HG03442 (cell line): ENCODE measurements at regions not wholly inside any gene's neighbourhood (a gene's known extent, or its start where the extent isn't known, plus 50 kb on each side); places are given as distances from the start of the nearest gene placed in this dataset.

Experiments
- ATAC-seq: cut with Tn5 transposase; IDR thresholded peaks from one replicate; pipeline ENCODE4 v1.9.1; 2021; ENCODE audit warnings: mild to moderate bottlenecking, moderate library complexity; ENCODE audit not compliant: unreplicated experiment

- ATAC-seq: no peak
Observed at GRCh38 chr13:111533900-111534683, 213.7 kb downstream of the TEX29 start.

DNA sequence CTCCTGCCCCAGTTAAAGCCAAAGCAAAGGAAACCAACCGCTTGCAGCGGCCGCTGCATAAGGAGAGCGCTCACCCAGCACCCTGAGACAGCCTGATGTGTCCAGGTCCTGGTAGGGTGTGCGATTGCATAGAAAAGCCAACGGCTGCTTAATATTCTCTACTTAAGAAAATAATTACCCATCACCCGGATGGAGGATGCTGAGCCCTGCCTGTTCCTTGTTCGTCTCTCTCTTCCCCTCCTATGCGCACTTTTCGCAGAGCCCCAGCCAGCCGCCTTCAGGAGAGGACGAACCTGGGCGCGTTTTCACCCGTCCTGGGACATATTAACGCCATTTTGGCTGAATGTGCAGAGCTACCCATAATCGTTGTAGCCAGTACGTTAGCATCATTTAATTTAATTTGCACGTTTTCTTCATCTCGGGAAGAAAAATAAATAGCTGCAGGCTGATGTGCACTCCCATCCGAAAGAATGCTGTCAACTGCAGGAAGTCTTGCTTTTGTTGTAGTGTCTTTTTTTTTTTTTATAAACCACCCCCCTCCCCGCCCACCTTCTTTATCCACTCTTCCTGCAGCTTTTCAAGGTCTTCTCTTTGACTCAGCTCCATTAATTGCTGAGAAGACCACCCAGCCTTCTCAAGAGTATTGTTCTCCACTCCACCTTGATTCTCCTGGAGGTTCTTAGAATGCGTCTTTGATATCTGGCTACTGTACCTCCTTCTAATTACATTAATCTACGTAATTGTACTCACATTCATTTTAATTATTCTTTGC, 214.5 kb downstream of the TEX29 start:
- ATAC-seq: no peak

DNA sequence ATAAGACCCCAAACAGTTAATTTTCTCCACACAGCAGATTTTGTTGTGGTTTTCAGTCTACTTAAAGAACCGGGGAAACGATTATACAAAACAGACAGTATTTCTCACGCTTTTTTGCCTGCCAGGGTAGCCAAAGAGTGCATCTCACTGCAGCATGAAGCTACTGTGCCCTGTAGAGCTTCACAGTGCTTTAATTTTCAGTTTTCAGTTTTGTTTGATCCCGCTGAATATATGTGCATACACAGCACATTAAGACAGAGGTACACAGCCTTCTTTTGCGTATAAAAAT, 215.0 kb downstream of the TEX29 start:
- no peak for ATAC-seq

GRCh38 chr13:111536075-111536642, 215.7 kb downstream of the TEX29 start:
- ATAC-seq: no peak

- no peak for ATAC-seq
Observed at GRCh38 chr13:111537115-111537728, 216.8 kb downstream of the TEX29 start.

DNA sequence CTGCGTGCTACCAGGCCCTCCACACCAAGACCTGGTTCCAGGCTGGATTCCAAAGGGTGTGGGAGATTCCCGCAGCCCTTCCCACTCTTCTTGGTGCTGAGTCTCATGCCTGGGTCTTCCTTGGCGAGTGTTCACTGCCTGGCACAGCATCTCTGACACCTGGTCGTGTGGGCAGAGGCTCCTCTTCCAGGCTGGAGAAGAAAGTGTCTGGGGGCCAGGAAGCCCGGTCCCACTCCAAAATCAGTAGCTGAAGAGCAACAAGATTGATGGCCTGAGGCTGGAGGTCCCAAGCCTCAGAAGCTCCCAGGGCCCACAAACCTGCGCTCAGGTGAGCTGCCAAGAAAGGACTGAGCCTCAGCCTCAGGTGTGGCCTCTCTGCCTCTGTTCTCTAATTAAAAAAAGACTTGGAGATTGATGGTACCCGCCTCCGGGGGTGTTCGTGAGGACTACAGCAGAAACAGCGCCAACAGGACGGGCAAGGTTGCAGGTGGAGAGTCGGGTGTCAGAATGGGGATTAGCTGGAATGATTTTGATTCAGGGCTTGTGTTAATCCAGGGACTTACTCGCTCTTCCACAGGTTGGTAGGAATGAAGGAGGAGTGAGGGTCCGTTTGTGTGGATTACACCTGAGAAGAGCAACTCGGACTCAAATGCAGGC, 217.5 kb downstream of the TEX29 start:
- no peak for ATAC-seq

DNA sequence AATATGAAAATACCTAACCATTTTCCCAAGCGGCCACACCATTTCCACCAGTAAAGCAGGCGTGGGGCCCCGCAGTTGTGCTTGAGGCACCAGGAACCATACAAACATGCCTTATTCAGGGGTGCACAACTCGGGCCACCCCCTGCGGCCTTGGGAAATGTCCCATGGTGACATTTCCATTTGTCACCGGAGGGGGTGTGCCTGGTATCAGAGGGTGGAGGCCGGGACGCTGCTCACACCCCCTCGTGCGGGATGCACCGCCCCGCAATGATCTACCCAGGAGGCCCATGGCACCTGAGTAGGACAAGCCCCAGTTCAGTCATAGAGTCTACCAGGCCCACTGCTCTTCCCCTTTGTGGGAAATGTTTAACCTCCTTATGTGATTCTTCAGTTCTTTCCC, 218.8 kb downstream of the TEX29 start:
- ATAC-seq: no peak

- no peak for ATAC-seq
Observed at GRCh38 chr13:111539791-111540446, 219.5 kb downstream of the TEX29 start.

- no peak for ATAC-seq
Observed at GRCh38 chr13:111540486-111540885, 220.0 kb downstream of the TEX29 start.

- ATAC-seq: no peak
Observed at GRCh38 chr13:111541345-111541744, 220.9 kb downstream of the TEX29 start.

GRCh38 chr13:111541752-111542529, 221.5 kb downstream of the TEX29 start:
- ATAC-seq: no peak

- ATAC-seq: no peak
Observed at GRCh38 chr13:111542530-111543341, 222.3 kb downstream of the TEX29 start.

- ATAC-seq: no peak
Observed at GRCh38 chr13:111546921-111547675, 226.7 kb downstream of the TEX29 start.

GRCh38 chr13:111547726-111548273, 227.4 kb downstream of the TEX29 start:
- ATAC-seq: no peak

DNA sequence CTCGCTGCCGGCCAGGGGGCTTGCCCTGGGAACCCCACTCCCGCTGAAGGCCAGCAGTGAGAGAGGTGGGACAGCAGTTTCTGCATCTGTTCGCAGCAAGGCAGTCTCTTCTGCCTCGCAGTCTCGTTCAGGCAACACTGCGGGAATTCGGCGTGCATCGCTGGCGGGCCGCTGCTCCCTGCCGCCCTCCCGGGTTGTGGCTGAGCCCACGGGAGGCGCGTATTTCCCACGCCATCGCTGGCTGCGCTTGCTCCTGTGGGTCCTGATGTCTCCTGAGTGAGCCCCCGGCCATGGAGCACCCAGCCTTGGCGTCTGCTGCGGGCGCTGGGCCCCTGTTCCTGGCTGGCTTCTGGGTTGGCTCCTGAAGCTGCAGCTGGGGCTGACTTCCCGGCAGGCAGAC, 227.9 kb downstream of the TEX29 start:
- no peak for ATAC-seq

DNA sequence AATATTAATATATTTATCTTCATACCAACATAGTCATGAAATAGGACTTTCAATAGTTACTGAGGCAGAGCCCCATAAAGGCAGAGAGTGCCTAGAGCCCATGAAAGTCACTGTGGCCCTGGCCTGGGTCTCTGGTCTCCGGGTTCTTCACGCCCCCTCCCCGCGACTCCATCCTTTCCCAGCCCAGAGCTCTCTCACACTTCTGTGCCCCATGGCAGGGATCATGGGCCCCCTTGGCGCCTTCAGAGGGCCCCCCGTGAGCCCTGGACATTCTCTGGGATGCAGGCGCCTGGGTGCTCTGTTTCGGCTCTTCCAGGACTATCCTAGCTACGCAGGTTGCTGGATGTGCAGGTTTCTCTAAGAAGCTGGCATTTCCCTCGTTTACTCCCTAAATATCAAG, 228.4 kb downstream of the TEX29 start:
- ATAC-seq: no peak

DNA sequence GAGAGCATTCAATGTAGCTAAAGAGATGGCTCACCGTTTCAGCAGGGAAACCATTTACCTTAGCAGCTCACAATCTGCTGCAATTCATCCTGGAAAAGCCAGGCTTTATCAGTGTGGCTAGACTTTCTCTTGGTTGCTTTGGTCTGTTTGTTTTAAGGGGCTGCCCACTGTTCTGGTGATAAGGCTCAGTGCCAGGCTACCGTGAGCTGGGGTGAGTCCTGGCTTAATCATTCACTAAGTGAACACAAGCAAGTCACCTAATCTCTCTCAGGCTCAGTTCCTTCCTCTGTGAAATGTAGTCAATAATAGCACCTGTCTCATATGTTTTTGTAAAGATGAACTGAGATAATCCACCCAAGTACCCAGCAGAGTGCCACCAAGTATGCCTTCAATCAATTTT, 229.0 kb downstream of the TEX29 start:
- ATAC-seq: no peak

DNA sequence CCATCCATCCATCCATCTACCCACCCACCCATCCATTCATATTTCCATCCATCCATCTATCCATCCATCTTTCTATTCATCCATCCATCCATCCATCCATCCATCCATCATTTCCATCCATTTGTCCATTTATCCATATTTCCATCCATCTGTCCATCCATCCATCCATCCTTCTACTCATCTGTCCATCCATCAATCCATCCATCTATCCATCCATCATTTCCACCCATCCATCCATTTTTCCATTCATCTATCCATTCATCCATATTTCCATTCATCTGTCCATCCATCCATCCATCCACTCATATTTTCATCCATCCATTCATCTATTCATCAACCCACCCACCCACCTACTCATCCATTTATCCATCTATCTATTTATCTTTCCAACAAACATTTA, 229.6 kb downstream of the TEX29 start:
- ATAC-seq: no peak
